ENCODE measurements at regions not wholly inside any gene's neighbourhood (a gene's known extent, or its start where the extent isn't known, plus 50 kb on each side); places are given as distances from the start of the nearest gene placed in this dataset.

GRCh38 chr3:44019736-44020135, 221.9 kb upstream of the TOPAZ1 start:
- ATAC-seq: peak; percentile 75

More at GRCh38 chr3:44019736-44020135, 221.9 kb upstream of the TOPAZ1 start:
- TF ChIP-seq, protein P1, sequence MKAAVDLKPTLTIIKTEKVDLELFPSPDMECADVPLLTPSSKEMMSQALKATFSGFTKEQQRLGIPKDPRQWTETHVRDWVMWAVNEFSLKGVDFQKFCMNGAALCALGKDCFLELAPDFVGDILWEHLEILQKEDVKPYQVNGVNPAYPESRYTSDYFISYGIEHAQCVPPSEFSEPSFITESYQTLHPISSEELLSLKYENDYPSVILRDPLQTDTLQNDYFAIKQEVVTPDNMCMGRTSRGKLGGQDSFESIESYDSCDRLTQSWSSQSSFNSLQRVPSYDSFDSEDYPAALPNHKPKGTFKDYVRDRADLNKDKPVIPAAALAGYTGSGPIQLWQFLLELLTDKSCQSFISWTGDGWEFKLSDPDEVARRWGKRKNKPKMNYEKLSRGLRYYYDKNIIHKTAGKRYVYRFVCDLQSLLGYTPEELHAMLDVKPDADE (IDR thresholded peaks at IDR 0.05): no peak
- TF ChIP-seq ZNF331 (CRISPR knock-in tag; IDR thresholded peaks at IDR 0.05; ENCODE audit: low read depth) (no peak), ZNF462 (CRISPR knock-in tag; IDR thresholded peaks at IDR 0.05) (no peak), CTCF (conservative IDR thresholded peaks at IDR 0.05; ENCODE audit: low read depth in 2 of 2) (no peak), JUNB (IDR thresholded peaks at IDR 0.05; ENCODE audit: unreplicated experiment) (no peak), STAT1 (IDR thresholded peaks at IDR 0.05; ENCODE audit: unreplicated experiment) (no peak), POLR2AphosphoS5 (IDR thresholded peaks at IDR 0.05; ENCODE audit: low read depth) (no peak), EZH2phosphoT487 (IDR thresholded peaks at IDR 0.05; ENCODE audit: unreplicated experiment) (no peak), CREB1 (CRISPR knock-in tag; IDR thresholded peaks at IDR 0.05; ENCODE audit: low read depth) (no peak), NANOG (IDR thresholded peaks at IDR 0.05; ENCODE audit: borderline replicate concordance) (no peak)
- TF ChIP-seq, protein P2, sequence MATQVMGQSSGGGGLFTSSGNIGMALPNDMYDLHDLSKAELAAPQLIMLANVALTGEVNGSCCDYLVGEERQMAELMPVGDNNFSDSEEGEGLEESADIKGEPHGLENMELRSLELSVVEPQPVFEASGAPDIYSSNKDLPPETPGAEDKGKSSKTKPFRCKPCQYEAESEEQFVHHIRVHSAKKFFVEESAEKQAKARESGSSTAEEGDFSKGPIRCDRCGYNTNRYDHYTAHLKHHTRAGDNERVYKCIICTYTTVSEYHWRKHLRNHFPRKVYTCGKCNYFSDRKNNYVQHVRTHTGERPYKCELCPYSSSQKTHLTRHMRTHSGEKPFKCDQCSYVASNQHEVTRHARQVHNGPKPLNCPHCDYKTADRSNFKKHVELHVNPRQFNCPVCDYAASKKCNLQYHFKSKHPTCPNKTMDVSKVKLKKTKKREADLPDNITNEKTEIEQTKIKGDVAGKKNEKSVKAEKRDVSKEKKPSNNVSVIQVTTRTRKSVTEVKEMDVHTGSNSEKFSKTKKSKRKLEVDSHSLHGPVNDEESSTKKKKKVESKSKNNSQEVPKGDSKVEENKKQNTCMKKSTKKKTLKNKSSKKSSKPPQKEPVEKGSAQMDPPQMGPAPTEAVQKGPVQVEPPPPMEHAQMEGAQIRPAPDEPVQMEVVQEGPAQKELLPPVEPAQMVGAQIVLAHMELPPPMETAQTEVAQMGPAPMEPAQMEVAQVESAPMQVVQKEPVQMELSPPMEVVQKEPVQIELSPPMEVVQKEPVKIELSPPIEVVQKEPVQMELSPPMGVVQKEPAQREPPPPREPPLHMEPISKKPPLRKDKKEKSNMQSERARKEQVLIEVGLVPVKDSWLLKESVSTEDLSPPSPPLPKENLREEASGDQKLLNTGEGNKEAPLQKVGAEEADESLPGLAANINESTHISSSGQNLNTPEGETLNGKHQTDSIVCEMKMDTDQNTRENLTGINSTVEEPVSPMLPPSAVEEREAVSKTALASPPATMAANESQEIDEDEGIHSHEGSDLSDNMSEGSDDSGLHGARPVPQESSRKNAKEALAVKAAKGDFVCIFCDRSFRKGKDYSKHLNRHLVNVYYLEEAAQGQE (IDR thresholded peaks at IDR 0.05; ENCODE audit: unreplicated experiment): no peak
- Histone ChIP-seq H3K27ac (ENCODE audit: low read depth) (0 out of 2 replicates have a peak overlapping the region, but pooled peaks have one; percentile 29), H3K79me2 (replicated peaks; ENCODE audit: insufficient read depth) (no peaks in the 10 kb centered on the region), H3K4me1 (ENCODE audit: insufficient read depth) (peaks cover 39% of the 10 kb centered on the region), H3F3A (replicated peaks; ENCODE audit: low read depth) (no peaks in the 10 kb centered on the region), H3K4me2 (peak overlapping the region; percentile 94), H3K27me3 (ENCODE audit: insufficient read depth) (peaks cover 32% of the 10 kb centered on the region), H4K20me1 (replicated peaks; ENCODE audit: insufficient read depth) (peaks cover 6% of the 10 kb centered on the region; the same call in 1 of the 2 replicates), H3K36me3 (ENCODE audit: insufficient read depth) (no peaks in the 10 kb centered on the region), H2AFZ (no peak overlapping the region), H3K4me3 (no peak overlapping the region; the same call in 1 of the 2 replicates), H3K9me2 (ENCODE audit: insufficient read depth) (0 out of 2 replicates have a peak, but pooled peaks cover under 1% of the 10 kb centered on the region)
- Mint-ChIP-seq H3K36me3 (ENCODE audit: low read depth) (no peaks in the 10 kb centered on the region; the same call in 2 of the 3 replicates), H3K27ac (peak overlapping the region; percentile 9; the same call in 1 of the 2 replicates), H3K4me1 (peaks cover 32% of the 10 kb centered on the region), H3K27me3 (ENCODE audit: insufficient read depth, low read depth, poor library complexity) (peaks cover 19% of the 10 kb centered on the region), H3K9me3 (no peaks in the 10 kb centered on the region), H3K4me3 (peak overlapping the region; percentile 34)
- peak; percentile 53 for DNase-seq (ENCODE audit: low spot score)
